GM12878 (cell line): ENCODE measurements at regions not wholly inside any gene's neighbourhood (a gene's known extent, or its start where the extent isn't known, plus 50 kb on each side); places are given as distances from the start of the nearest gene placed in this dataset.

Experiments used
- ASH2L ChIP-seq: fragments of 300-600, 200-600 bp; sonication (generic); IDR thresholded peaks from 2 replicates; pipeline ENCODE4 v1.6.1; 2017; ENCODE audit warnings: low read depth, mild to moderate bottlenecking, borderline replicate concordance
- ATF2 ChIP-seq: IDR thresholded peaks from 2 replicates; pipeline ENCODE4 v1.6.1; 2012; ENCODE audit warnings: low read length, inconsistent platforms
- BHLHE40 ChIP-seq, 2 experiments: fragments of 450-650 bp in 1 of 2; IDR thresholded peaks; 2 replicates each; pipeline ENCODE4 v1.6.1; 2011 to 2017; ENCODE audit warnings: low read depth in 2 of 2, borderline replicate concordance in 1 of 2, improper control_type of control experiment in 1 of 2, low read length in 1 of 2, mild to moderate bottlenecking in 1 of 2
- BRCA1 ChIP-seq: IDR thresholded peaks from 2 replicates; pipeline ENCODE4 v1.6.1; 2011; ENCODE audit warnings: low read depth, low read length, improper control_type of control experiment
- CREM ChIP-seq: IDR thresholded peaks from 2 replicates; pipeline ENCODE4 v1.6.1; 2014; ENCODE audit warnings: antibody characterized with exemption, low read depth
- HSF1 ChIP-seq: fragments of 150-350 bp; IDR thresholded peaks from 2 replicates; pipeline ENCODE4 v1.6.1; 2014; ENCODE audit warnings: mild to moderate bottlenecking, low read depth, low read length
- IKZF1 ChIP-seq: fragments of 450-650 bp; conservative IDR thresholded peaks from 2 replicates; pipeline ENCODE4 v1.6.1; 2017; ENCODE audit warnings: antibody characterized with exemption, mild to moderate bottlenecking
- IKZF2 ChIP-seq, 2 experiments: fragments of 450-650 bp; IDR thresholded peaks; 2 replicates each; pipeline ENCODE4 v1.6.1; 2017; ENCODE audit warnings: mild to moderate bottlenecking in 2 of 2, moderate library complexity in 2 of 2
- IRF4 ChIP-seq: IDR thresholded peaks from 2 replicates; pipeline ENCODE4 v1.6.1; 2011; ENCODE audit warnings: low read depth, low read length
- MEF2A ChIP-seq: IDR thresholded peaks from 2 replicates; pipeline ENCODE4 v1.6.1; 2011; ENCODE audit warnings: low read depth, mild to moderate bottlenecking, low read length, moderate library complexity; ENCODE audit not compliant: insufficient read depth
- NFYA ChIP-seq: IDR thresholded peaks from 2 replicates; pipeline ENCODE4 v1.6.1; 2011; ENCODE audit warnings: low read depth, mild to moderate bottlenecking, low read length, improper control_type of control experiment, borderline replicate concordance
- RCOR1 ChIP-seq: conservative IDR thresholded peaks from 2 replicates; pipeline ENCODE4 v1.6.1; 2012; ENCODE audit warnings: low read depth, low read length, improper control_type of control experiment
- TCF12 ChIP-seq: IDR thresholded peaks from 2 replicates; pipeline ENCODE4 v1.6.1; 2011; ENCODE audit warnings: low read depth, mild to moderate bottlenecking, low read length
- USF1 ChIP-seq: IDR thresholded peaks from 2 replicates; pipeline ENCODE4 v1.6.1; 2011; ENCODE audit warnings: borderline replicate concordance, low read depth, mild to moderate bottlenecking, moderate library complexity, mixed read lengths, low read length; ENCODE audit not compliant: insufficient read depth; ENCODE audit errors: extremely low read length
- ZBTB11 ChIP-seq: fragments of 450-650 bp; formaldehyde crosslinking; IDR thresholded peaks from 2 replicates; pipeline ENCODE4 v1.5.0; 2022; ENCODE audit warnings: mild to moderate bottlenecking, missing genetic modification characterization
- ZBTB40 ChIP-seq: fragments of 450-650 bp; IDR thresholded peaks from 2 replicates; pipeline ENCODE4 v1.6.1; 2016; ENCODE audit warnings: mild to moderate bottlenecking, moderate library complexity, borderline replicate concordance
- ZNF217 ChIP-seq: fragments of 450-650 bp; IDR thresholded peaks from 2 replicates; pipeline ENCODE4 v1.6.1; 2017; ENCODE audit warnings: antibody characterized with exemption, mild to moderate bottlenecking
- ZZZ3 ChIP-seq: IDR thresholded peaks from 2 replicates; pipeline ENCODE4 v1.6.1; 2011; ENCODE audit warnings: low read depth; ENCODE audit not compliant: control insufficient read depth, insufficient read length

GRCh38 chr1:4027492-4028138 lies 127.5 kb upstream of the C1orf174 start (continued):
- TF ChIP-seq ZBTB11 (CRISPR knock-in tag) (no peak), ZBTB40 (no peak), USF1 (no peak), ZNF217 (peak; percentile 94), IKZF2 (IDR thresholded peaks at IDR 0.05) (peak; percentile 43 to 54; a peak in 2 of 4 replicates), TCF12 (peak; percentile 95), IRF4 (peak; percentile 94), ZZZ3 (no peak), MEF2A (peak; percentile 47; the same call in 1 of the 2 replicates), HSF1 (no peak), IKZF1 (peak; percentile 56), CREM (peak; percentile 66), ATF2 (0 out of 2 replicates have a peak, but pooled peaks have one; percentile 31), RCOR1 (peak; percentile 89; the same call in 1 of the 2 replicates), BRCA1 (no peak), BHLHE40 (IDR thresholded peaks at IDR 0.05; ENCODE audit: borderline replicate concordance in 1 of 2, low read depth in 2 of 2, low read length in 1 of 2) (peak; percentile 17 to 41; a peak in 1 of 4 replicates), ASH2L (no peak), NFYA (no peak)
